KG1 (cell line): ENCODE measurements at regions not wholly inside any gene's neighbourhood (a gene's known extent, or its start where the extent isn't known, plus 50 kb on each side); places are given as distances from the start of the nearest gene placed in this dataset.
"Not testable (repeated sequence)": the region's sequence is repeated elsewhere in the genome, so short reads cannot be mapped to it uniquely, and the experiment has no call there.

Experiments used
- DNase-seq: peaks from one replicate; lab custom pipeline; 2025; lab: John Stamatoyannopoulos, UW

DNA sequence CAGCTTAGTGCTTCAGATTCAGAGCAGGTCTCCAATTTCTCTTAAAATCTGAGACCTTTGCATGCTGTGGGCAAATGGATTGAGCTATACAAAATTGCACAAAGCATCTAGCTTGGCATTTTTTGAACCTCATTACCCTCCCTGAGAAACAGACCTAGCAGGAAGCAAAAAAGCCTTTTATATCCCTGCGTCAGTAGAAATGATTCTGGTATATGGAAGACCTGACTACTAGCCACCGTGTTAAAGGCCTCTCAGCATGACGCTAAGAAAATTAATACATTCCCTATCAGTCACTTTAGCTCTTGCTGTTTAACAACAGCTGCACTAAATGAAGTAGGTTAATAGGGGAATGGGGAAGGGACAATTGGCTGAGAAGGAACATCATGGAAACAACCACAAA lies 110.7 kb upstream of the SMLR1 start:
- DNase-seq, result no peak

GRCh38 chr6:130717657-130718056 lies 109.5 kb upstream of the SMLR1 start:
- DNase-seq, result no peak

- DNase-seq, result no peak
Measured at GRCh38 chr6:130720076-130720715, 107.0 kb upstream of the SMLR1 start.

- DNase-seq, result no peak
Measured at GRCh38 chr6:130724089-130724488, 103.1 kb upstream of the SMLR1 start.

- DNase-seq, result no peak
Measured at GRCh38 chr6:130725551-130725950, 101.7 kb upstream of the SMLR1 start.

DNA sequence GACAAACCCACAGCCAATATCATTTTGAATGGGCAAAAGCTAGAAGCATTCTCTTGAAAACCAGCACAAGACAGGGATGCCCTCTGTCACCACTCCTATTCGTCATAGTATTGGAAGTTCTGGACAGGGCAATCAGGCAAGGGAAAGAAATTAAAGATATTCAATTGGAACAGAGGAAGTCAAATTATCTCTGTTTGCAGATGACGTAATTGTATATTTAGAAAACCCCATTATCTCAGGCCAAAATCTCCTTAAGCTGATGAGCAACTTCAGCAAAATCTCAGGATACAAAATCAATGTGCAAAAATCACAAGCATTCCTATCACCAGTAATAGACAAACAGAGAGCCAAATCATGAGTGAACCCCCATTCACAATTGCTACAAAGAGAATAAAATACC lies 99.1 kb upstream of the SMLR1 start:
- DNase-seq, result not testable (repeated sequence)

- no peak for DNase-seq
Measured at GRCh38 chr6:130730600-130730999, 96.6 kb upstream of the SMLR1 start.

DNA sequence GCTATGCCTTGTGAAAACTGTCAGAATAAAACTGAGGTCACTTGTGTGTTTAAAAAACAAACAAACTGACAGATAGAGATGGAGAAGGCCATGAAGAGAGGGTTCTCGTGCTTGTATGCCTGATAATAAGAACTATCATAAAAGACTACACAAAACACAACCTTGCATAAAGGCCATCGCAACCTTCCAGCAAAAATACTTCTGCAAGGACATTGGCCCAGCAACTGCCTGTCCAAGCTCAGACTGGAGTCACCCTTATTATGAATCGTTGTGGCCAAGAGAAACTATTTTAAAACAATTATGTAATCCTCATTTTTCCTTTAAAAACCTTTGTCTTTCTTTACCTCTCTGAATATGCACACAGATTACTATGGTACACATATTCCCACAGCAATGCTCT lies 93.0 kb upstream of the SMLR1 start:
- no peak for DNase-seq

DNA sequence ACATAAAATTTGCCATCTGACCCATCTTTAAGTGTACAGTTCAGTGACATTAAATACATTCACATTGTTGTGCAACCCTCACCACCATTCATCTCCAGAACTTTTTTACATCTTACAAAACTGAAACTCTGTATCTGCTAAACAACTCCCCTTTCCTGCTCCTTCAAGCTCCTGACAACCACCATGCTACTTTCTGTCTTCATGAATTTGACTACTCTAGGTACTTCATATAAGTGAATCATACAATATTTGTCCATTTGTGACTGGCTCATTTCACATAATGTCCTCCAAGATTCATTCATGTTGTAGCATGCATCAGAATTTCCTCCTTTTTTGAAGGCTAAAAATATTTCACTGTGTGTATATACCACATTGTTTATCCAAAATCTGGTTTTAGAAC lies 86.9 kb upstream of the SMLR1 start:
- DNase-seq, result no peak

DNA sequence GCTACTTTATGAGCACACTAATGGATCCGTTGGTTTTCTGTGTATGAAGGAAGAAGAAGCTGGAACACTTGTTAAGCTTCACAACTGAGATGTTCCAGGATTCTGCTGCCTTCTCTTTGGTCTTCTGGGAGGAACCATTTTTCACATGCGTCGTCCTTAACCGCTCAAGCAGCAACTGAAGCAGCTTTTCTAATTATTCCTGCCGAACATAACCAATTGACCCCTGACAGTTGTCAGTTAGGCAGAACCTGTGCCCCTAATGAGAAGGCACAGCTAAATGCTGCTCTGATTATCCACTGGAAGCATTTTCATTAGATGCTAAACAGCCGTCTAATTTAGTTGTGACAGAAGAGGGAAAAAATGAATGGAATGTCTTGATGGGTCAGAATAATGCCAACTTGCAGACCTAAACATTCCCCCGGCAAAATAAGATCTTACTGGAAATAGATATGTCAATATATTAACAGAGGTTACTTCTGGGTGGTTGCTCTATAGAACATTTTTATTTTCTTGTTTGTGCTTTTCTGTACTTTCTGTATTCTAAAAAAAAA lies 85.0 kb upstream of the SMLR1 start:
- DNase-seq, result no peak

DNA sequence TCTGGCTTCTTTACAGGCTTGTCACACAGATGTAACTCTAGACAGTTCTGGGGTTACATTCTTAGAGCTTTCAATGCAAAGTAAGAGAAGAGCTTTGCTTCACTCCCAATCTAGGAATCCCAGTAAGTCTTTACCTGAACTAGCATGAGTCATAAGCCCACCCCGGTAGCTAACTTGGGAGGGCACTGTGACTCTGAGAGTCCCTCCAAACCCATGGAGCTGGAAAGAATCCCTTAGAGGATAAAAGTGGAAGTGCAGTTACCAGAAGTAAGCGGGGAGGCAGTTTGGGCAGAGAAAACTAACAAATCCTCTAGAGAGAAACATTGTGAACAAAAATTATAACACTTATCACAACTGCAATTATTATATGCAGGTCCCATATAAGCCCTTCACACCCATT lies 84.0 kb upstream of the SMLR1 start:
- no peak for DNase-seq

DNA sequence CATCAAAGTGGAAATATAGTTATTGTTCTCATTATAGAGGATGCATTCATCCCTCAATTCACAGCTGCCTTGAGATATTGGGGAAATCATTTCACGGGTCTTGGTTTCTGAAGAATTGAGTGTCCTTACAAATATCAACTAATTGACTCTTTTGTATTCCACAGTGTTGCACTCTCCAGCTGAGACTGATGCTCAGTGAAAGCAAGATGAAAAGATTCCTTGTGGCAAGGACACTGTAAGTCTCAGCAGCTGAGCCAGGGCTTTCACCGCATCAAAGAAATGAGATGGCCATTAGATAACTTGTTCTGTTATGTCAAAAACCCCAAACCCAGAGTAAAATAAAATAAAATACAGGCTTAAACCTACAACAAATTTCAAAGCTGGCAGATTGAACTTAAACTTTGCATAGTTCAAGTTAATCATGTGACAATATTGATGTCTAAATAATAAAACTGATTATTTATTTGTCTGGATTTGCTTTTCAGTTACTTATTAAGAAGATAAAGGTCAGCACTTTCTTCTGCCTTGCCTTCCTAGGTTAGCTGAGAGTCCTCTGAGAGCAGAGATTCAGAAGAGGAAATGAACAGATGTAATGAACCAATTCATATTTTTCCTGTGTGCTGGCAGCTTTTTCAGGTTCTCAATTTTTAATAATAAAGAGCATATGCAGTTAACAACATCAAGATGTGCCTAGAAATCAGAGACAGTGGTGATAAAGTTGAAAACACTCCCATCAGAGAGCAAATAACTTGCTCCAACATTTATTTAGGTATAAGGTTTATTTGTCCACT lies 82.4 kb upstream of the SMLR1 start:
- DNase-seq, result no peak

GRCh38 chr6:130748041-130748440 lies 79.2 kb upstream of the SMLR1 start:
- DNase-seq, result no peak

DNA sequence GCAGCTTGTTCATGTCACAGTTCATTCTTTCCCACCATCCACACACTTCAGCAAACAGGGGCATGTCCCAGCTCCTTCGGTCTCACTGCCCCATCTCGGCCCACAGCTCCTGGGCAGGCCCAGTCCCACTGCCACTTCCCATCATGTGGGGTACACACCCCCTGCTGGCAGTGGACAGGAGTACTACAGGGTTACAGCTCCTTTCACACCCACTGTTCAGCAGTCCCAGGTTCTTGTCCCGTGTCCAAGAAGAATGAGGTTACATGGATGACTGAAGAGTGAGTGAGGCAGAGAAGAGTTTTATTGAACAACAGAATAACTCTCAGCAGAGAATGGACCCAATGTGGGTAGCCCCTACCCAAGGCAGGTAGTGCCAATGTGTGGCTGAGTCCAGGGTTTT lies 77.8 kb upstream of the SMLR1 start:
- no peak for DNase-seq

- no peak for DNase-seq
Measured at GRCh38 chr6:130752267-130752666, 74.9 kb upstream of the SMLR1 start.

DNA sequence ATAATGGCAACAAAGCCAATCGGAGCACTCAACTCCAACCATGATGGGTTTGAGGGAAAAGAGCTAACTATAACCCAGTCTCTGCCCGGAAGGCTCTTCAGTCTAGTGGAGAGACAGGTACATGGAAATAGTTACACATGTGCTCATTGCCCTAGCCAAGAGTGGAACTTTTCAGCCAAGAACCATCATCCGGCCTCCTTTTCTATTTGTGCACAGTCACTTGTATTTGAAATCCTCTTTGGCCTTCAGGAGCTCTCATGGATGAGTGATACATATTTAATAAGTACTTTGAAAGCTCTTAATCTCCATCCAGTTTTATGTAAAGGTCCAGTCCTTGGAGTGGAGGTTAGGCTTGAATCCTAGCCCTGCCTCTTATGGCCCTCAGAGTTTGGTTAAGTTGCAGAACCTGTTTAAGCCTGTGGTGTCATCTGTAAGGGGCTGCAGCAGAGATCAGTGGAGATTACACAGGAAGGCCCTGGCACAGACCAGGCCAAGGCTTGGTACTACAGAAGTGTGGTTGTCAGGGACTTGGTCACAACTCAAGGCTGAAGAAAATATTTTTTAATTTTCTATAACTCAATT lies 72.3 kb upstream of the SMLR1 start:
- no peak for DNase-seq

GRCh38 chr6:130755368-130756034 lies 71.7 kb upstream of the SMLR1 start:
- DNase-seq, result no peak

DNA sequence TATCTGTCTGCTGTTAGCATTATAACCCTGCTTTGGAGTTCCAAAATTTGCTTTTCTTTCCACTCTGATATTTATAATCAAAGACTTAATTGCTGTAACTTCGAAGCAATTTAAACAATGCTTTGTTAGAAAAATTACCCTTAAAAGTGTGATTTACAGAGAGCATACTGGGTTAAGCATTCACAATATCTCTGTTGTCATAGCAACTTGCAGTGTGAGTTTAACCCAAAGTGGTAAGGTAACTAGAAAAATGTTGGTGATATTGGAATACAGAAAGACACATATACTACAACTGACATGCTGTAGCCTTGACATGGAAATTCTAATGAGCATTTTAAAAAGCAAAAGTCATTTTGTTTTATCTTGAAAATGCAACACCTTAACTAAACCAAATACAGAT lies 70.4 kb upstream of the SMLR1 start:
- DNase-seq, result no peak

GRCh38 chr6:130758813-130759212 lies 68.4 kb upstream of the SMLR1 start:
- DNase-seq, result no peak

GRCh38 chr6:130760006-130760405 lies 67.2 kb upstream of the SMLR1 start:
- no peak for DNase-seq

GRCh38 chr6:130761286-130761685 lies 65.9 kb upstream of the SMLR1 start:
- DNase-seq, result no peak

- no peak for DNase-seq
Measured at GRCh38 chr6:130765181-130765727, 62.0 kb upstream of the SMLR1 start.
